ENCODE measurements at regions not wholly inside any gene's neighbourhood (a gene's known extent, or its start where the extent isn't known, plus 50 kb on each side); places are given as distances from the start of the nearest gene placed in this dataset.

DNA sequence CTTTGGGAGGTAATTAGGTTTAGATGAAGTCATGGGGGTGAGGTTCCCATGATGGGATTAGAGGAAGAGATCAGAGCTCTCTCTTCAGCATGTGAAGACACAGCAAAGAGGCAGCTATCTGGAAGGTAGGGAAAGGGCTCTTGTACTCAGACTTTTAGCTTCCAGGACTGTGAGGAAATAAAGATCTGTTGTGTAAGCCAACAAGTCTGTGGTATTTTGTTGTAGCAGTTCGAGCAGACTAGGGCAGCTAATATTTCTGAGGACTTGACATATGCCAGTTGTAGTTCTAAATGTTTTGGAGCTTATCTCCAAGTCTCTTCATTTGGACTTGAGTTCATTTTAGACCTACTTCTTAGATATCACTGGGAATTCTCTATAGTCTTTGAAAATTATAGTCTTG is 137.3 kb upstream of the PDE5A start:
- TF ChIP-seq, protein P1, sequence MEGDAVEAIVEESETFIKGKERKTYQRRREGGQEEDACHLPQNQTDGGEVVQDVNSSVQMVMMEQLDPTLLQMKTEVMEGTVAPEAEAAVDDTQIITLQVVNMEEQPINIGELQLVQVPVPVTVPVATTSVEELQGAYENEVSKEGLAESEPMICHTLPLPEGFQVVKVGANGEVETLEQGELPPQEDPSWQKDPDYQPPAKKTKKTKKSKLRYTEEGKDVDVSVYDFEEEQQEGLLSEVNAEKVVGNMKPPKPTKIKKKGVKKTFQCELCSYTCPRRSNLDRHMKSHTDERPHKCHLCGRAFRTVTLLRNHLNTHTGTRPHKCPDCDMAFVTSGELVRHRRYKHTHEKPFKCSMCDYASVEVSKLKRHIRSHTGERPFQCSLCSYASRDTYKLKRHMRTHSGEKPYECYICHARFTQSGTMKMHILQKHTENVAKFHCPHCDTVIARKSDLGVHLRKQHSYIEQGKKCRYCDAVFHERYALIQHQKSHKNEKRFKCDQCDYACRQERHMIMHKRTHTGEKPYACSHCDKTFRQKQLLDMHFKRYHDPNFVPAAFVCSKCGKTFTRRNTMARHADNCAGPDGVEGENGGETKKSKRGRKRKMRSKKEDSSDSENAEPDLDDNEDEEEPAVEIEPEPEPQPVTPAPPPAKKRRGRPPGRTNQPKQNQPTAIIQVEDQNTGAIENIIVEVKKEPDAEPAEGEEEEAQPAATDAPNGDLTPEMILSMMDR (conservative IDR thresholded peaks at IDR 0.05; ENCODE audit: low read depth, low read length), result no peak
- no peak for TF ChIP-seq EZH2phosphoT487 (IDR thresholded peaks at IDR 0.05; ENCODE audit: borderline replicate concordance, low read length)
